ENCODE measurements at regions not wholly inside any gene's neighbourhood (a gene's known extent, or its start where the extent isn't known, plus 50 kb on each side); places are given as distances from the start of the nearest gene placed in this dataset.
"Not testable (repeated sequence)": the region's sequence is repeated elsewhere in the genome, so short reads cannot be mapped to it uniquely, and the experiment has no call there.

DNA sequence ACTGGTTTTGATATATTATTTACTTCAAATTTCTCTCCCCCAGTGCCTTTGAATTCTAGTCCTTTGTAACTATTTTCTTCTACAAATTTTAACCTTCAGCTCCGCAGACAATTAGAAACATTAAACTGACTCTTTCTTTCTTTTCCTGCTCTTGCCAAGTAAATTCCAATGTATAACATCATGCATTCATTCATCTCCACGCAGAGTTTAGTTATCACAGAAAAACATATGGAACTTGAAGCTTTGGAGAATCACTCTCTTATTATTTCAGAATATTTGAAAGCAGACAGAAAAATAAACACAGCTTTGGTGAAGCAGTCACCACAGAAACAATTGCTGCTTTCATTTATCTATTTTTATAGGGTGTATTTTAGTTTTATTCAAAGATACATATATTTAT lies 778.7 kb upstream of the CDH8 start:
- no peak for DNase-seq (ENCODE audit: low read depth in 2 of 2)

DNA sequence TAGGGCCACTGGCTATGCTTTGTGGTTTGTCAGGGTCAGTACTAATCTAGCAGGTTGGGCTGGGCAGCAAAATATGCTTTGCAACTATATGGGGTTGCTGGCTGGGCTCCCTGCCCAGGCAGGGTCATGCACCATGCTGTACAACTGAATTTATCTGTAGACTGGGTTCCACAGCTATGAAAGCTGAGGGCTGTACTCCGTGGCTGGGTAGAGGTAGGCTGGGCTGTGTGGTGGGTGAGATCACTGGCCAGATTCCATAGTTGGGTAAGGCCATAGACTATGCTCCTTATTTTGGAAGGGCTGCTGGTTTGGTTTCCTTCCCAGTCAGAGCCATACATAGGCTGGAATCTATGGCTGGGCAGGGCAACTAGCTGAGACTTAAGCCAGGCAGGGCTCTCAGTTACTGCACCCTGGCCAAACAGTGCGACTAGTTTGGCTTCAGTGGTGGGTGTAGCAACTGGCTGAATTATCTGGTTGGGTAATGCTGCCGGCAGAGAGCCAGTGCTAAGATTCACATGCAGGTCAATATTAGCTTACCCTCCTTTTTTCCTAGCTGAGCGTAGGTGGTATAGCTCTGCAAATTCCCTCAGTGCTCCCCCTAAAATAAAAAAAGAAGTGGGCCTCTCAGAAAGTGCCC lies 769.1 kb upstream of the CDH8 start:
- no peak for DNase-seq (ENCODE audit: low read depth in 2 of 2)

DNA sequence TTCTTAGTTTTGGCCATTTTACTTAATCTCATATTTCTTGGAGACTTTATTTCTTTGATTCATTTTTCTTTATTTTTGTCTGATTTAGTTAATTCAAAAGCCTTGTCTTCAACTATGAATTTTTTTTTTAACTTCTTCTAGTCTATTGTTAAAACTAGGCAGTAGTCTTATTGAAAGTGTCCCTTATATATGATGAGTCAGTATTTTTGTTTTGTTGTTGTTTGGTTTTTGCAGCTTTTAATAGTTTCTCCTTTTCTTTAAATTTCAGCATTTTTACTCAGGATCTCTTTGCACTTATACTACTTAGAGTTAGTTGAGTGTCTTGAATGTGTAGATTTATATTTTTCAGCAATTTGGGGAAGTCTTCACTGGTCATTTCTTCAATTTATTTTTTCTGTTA lies 758.5 kb upstream of the CDH8 start:
- no peak for DNase-seq (ENCODE audit: low read depth in 2 of 2)

DNA sequence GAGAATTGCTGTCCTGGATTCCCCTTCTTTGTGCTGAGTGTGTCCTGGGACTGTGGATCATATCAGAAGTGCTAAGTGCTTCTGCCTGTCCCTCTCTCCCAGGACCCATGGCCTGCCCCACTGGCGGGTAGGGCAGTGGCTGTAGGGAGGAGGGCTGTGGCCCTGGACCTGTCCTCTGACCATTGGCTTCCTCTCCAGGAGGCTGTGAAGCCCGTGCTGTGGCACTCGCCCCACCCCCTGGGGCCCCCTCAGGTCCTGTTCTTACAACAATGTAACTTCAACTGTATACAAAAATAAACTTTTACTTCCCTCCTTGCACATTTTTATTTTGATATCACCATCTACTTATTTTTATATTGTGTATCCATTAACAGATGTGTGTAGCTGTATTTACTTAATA lies 743.8 kb upstream of the CDH8 start:
- not testable (repeated sequence) for DNase-seq (ENCODE audit: low read depth in 2 of 2)

DNA sequence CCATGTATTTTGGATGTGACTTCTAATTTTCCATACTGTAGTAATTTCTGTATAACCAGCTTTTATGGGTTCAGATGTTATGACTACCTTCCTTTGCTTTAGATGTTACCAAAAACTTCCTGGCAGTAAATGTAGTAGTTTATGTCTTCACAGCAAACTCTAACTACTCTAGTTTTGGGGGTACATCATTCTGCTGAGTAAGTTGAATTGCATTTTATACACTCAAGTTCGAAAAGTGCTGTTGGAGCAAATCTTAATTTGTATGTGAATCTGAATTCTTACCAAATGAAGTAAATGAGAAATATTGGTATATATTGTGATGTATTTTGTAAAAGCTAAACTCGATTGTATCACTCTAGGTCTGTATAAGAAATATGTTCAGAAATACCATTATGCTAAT lies 728.3 kb upstream of the CDH8 start:
- DNase-seq (ENCODE audit: low read depth in 2 of 2), result no peak

DNA sequence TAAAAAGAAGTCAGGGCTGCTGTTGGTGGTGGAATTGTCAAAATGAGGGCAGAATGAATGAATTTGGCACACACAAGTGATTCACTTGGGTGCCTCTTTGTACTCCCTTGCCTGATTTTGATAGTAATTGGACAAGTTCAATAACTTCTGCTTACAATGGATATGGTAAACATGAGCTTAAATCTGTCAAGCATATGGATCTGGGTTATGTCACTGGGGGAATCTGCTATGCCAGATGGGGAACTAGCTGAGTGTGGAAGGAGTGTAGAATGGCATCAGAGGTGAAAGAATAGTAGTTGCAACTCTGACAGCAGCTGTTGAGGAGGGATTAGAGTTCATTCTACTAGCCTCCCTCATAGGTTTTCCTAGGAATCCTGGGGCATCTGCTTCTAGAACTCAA lies 724.2 kb upstream of the CDH8 start:
- DNase-seq (ENCODE audit: low read depth in 2 of 2), result no peak

DNA sequence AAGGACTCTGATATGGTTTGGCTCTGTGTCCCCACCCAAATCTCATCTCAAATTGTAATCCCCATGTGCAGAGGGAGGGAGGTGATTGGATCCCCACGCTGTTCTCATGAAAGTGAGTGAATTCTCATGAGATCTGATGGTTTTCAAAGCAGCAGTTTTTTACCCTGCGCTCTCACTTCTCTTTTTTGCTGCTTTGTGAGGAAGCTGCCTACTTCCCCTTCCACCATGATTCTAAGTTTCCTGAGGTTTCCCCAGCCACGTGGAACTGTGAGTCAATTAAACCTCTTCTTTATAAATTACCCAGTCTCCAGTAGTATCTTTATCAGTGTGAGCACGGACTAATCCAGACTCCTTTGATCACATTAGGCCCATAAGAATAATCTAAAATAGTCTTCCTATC lies 719.7 kb upstream of the CDH8 start:
- no peak for DNase-seq (ENCODE audit: low read depth in 2 of 2)

DNA sequence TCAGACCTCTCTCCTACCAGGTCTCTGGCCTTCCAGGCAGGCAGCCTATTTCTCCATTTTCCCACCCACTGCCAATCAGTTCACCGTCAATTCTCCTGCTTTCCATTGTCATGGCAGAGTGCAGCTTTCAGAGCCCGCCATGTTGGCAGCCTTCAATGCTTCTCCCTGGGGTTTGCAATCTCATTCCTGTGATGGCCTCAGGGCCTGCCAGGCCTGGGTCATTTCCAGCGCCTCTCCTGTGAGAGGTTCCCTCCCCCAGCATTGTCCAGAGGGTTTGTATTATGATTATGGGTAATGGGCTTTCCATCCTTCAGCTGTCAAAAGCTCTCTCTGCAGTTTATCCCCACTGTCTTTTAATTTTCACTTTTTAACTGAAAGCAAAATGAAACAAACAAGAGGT lies 716.6 kb upstream of the CDH8 start:
- no peak for DNase-seq (ENCODE audit: low read depth in 2 of 2)

DNA sequence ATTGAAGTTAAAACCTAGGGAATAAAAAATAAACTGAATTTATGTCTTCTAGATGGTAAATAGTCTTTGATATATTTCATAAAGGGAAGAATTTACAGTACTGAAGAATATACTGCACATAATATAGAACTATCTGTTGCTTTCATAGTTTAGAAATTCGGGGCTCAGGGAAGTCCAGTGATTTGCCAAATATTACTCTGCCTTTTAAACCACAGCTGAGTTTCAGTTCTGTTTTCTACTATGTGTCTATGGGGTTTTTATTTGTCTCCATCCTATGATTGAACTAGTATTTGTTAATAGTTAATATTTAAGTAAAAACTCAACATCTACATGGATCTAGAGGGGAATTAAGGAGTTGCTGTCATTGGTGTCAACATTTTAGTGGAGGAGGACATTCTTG lies 715.0 kb upstream of the CDH8 start:
- no peak for DNase-seq (ENCODE audit: low read depth in 2 of 2)

DNA sequence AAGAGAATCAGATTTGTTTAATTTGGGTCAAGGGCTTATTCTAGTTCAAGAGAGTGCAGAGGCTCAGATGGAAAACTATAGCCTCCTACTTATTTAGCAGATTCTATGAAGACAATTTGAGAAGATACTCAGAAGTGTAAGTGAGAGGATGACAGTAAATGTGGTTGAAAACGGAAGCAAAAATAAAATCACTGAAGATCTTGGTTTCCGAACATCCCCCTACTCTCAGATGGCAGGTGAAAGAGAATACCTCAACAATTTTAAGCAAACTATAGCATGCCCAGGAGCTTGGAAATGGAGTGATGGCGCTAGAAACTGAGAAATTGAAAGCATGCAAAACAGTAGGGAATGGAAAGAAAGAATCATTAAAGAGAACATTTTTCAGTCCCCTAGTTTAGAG lies 705.5 kb upstream of the CDH8 start:
- no peak for DNase-seq (ENCODE audit: low read depth in 2 of 2)

DNA sequence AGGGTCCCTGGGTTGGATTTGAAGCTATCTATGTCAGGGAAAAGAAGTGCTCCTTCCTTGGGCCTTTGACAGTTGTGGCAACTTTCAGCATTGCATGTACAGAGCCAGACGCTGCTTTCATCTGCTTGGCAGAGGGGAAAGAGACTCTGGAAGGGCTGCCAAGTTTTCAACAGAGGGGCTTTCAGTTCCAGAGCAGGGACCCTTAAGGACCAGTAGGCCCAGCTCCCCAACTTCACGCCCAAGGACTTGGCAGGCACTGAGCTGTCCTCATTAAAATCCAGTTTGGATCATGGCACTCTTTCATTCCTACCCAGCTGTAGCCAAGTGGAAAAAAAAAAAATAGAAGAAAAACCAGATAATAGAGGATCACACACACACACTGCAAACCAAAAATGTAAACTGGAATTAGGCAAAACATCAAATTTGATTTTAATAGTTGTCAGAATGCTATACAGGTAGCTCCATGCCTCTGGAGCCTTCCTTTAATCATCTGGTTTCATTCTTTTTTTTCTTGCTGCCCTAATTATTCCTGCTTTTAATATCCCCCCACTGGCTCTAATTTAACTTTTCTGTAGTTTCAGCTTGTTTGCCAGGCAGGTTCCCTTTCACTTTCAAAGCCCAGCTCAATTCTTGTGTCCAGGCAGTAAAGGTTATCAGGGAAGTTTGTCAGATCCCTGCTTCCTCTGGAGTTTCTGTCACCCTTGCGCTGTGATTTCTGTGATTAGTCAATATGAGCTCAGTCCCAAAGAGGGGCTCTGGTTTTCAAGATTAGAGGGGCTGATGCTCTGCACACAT lies 702.6 kb upstream of the CDH8 start:
- DNase-seq (ENCODE audit: low read depth in 2 of 2), result no peak

DNA sequence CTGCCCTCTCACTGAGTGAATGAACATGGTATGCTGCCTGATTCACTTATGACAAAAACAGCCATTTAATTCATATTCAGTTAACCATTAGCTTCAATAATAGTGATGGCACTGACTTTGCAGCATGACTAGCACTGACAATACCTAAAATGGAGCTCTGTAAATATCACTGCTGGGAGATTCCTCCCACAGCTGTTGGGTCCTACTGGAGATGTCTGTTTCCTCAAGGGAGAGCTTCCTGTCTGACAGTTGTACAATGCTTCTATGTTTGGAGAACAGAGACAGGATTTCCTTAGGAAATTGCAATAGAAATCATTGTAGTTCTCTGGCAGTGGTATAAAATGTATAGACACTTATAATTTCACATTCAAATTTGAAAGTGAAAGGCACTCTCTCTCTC lies 695.9 kb upstream of the CDH8 start:
- no peak for DNase-seq (ENCODE audit: low read depth in 2 of 2)

DNA sequence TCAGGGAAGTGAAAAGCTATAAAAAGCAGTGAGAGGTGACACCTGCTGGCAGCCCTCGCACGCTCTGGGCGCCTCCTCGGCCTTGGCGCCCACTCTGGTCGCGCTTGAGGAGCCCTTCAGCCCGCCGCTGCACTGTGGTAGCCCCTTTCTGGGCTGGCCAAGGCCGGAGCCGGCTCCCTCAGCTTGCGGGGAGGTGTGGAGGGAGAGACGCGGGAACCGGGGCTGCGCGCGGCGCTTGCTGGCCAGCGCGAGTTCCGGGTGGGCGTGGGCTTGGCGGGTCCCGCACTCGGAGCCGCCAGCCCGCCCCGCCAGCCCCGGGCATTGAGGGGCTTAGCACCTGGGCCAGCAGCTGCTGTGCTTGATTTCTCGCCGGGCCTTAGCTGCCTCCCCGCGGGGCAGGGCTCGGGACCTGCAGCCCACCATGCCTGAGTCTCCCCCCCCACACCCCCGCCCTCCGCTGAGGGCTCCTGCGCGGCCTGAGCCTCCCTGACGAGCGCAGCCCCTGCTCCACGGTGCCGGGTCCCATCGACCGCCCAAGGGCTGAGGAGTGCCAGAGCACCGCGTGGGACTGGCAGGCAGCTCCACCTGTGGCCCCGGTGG lies 688.5 kb upstream of the CDH8 start:
- not testable (repeated sequence) for DNase-seq (ENCODE audit: low read depth in 2 of 2)

DNA sequence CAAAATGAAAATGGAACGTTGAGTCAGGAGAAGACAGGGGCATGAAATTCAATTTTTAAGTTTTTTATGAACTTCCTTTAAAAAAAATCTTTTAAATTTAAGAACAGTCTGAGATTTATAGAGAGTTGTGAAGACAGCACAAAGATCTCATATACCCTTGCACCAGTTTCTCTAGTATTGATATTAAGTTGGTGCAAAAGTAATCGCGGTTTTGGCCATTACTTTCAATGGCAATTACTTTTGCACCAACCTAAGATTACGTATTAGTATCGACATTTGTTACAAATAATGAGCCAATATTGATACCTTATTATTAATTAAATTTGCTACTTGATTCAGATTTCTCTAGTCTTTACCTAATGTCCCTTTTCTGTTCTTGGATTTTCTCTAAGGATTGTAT lies 684.4 kb upstream of the CDH8 start:
- no peak for DNase-seq (ENCODE audit: low read depth in 2 of 2)

DNA sequence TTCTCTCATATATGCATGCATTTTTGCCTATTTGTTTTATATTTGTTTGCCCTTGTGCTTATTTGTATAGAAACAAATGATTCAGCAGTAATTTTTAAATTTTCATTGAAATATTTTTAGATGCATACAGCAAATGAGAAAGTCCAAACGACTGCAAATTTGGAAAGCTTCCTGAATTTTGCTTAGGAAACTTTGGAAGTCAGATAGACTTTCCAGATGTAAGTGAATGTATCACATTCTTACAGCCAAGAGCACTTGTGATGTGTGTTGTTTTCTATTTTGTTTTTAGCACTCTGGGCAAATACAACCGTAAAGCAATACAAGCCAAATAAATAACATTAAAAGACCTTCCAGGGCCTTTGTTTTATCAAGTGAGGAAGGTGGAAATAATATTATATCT lies 680.8 kb upstream of the CDH8 start:
- DNase-seq (ENCODE audit: low read depth in 2 of 2), result no peak

DNA sequence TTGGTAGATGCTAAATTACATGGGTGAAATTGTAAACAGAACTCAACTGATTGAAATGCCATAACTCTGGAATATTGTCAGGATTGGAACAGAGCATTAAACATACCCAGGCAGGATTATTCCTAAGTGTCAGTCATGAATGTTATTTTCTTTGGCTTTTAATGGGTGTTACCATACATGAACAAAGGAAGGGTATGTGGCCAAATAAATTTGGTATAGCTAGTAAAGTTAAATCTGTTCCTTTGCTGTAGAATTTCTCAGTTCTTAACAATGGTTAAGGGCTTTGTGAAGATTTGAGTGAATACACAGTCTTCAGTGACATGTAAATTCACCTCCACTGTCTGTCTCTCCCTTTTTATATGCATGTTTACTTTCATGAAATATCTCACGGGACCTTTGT lies 679.5 kb upstream of the CDH8 start:
- DNase-seq (ENCODE audit: low read depth in 2 of 2), result no peak

DNA sequence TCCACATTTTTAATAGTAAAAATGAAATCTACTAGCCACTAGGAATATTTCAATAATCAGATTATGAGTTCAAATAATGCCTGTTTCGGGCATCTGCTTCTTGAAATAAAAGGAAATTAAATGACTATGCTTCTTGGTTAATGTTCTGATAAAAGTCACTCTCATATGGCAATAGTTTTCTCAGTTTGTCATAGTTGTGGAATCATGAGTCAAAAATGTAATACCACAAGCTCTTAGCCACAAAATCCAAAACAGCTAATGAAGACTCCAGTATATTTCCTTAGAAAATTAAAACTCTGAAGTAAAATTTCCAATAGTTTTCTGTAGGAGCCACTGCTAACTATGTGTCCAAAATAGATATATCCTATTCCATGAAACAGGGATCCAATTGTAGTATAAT lies 676.3 kb upstream of the CDH8 start:
- no peak for DNase-seq (ENCODE audit: low read depth in 2 of 2)

DNA sequence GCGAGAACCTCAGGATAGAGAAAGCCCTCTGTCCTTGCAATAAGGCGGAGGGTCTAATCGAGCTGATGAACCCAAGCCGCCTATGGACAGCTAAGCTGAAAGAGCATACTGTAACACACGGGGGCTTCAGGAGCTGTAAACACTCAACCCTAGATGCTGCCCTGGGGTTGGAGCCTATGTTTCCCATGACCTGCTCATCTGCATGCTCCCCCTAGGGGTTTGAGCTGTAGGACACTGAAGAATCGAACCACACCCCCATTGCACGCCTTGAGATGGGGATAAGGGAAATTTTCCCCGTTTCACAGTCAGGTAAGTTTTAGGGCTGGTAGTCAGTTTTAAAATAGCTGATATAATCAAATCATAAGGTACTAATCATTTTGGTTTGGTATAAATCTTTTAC lies 675.6 kb upstream of the CDH8 start:
- DNase-seq (ENCODE audit: low read depth in 2 of 2), result no peak

DNA sequence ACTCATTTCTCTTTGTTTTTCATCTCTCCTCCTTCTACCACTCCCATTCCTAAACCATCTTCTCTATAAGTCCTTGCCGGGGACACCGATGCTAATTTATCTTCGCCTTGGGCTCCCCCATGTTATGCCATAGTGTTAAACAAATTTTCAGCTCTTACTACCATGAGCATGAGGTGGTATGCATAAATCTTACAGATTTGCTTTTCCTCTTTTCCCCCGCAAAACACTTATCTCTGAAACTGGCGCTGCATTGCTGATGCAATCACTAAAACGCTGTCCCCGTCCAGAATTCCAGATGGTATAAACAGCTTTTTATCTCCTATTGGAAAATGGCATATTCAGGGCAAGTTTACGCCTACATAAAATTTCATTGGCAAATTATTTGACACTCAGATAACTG lies 673.6 kb upstream of the CDH8 start:
- DNase-seq (ENCODE audit: low read depth in 2 of 2), result no peak

DNA sequence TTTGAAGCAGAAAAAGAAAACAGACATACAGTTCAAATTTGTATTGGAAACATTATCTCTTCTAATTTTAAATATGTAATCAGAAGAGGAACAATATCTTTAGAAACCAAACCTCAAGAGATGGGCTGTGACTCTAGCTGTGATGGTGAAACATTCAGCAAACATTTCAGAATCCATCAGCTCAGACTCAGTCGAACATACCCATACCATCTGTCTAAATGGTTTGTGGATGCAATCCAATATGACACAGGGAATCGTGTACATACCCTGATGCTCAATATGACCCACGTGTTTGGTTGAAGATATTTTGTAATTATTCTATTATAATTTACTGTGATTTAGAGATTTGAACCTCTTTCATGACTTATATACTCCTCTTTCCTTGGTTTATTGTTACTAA lies 665.2 kb upstream of the CDH8 start:
- no peak for DNase-seq (ENCODE audit: low read depth in 2 of 2)

DNA sequence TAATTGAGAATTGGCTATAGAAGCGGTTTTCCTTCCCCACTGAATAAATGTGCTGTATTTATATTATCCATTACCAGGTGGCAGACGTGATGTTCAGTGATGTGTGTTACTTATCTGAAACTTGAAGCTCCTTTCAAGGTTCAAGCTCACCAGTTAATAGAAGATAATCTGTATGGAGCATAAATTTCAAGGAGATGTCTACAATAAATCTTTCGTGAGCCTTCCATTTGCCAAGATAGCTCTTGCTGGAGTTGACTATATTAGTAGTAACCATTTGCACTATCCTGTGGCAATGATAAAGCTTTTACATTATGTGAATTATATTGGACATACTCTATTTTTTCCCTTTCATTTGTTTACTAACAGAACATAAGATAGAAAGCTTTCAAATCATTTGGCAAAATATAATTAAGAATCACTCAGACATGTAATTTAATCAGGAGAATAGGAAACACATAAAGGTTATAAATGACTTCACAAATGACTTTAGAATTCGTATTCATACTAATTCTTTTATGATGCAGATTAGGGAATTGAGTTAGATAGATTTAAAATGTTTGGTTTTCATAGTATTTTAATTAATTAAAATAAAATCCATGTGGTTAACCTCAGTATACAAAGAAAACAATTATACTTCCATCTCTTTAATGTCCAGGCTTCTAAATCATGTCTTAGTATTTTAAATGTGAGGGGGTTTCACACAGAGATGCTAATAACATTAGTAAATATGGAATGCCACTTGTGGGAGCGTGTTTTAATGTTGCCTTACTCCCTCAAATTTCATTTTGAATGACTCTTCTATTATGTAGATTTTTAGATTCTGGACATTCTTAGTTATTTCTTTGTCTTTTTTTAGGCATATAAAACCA lies 664.4 kb upstream of the CDH8 start:
- DNase-seq (ENCODE audit: low read depth in 2 of 2), result no peak

DNA sequence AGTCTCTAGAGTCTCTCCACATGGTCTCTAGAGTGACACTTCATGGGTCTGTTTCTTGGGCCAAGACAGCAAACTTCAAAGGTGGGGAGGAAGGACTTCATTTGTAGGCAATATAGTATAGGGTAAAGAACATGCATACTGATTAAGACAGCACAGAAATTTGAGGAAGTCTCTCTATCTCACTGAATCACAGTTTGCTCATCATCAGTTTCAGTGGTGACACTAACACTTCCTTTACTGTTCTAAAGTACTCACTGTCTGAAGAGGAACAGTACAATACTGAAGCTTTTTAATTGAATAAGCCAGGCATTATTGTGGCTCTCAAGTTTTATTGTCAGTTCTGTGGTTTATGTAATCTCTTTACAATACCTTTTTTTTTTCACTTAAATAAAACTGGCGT lies 656.4 kb upstream of the CDH8 start:
- no peak for DNase-seq (ENCODE audit: low read depth in 2 of 2)

All from stimulated activated CD4-positive, alpha-beta T cell treated with anti-CD3 and anti-CD28 coated beads, Interleukin-4, amount 100 ng/mL, for 48 hours (primary cell).